Medulla oblongata (tissue), 1 donor: ENCODE measurements at regions not wholly inside any gene's neighbourhood (a gene's known extent, or its start where the extent isn't known, plus 50 kb on each side); places are given as distances from the start of the nearest gene placed in this dataset.
"Not testable (repeated sequence)": the region's sequence is repeated elsewhere in the genome, so short reads cannot be mapped to it uniquely, and the experiment has no call there.

Experiments
- DNase-seq: peaks from one replicate; pipeline ENCODE4 v3.0.0-alpha.2; 2015; ENCODE audit errors: extremely low spot score

- DNase-seq: no peak
These were observed 113.3 kb upstream of the FAT3 start for GRCh38 chr11:92111287-92111686.

GRCh38 chr11:92109466-92109865 lies 115.2 kb upstream of the FAT3 start:
- no peak for DNase-seq

GRCh38 chr11:92107331-92107730 lies 117.3 kb upstream of the FAT3 start:
- no peak for DNase-seq

- no peak for DNase-seq
These were observed 120.3 kb upstream of the FAT3 start for GRCh38 chr11:92104349-92104748.

- no peak for DNase-seq
These were observed 122.7 kb upstream of the FAT3 start for GRCh38 chr11:92101920-92102319.

- no peak for DNase-seq
These were observed 125.4 kb upstream of the FAT3 start for GRCh38 chr11:92099183-92099582.

GRCh38 chr11:92098172-92098571 lies 126.4 kb upstream of the FAT3 start:
- no peak for DNase-seq

GRCh38 chr11:92087725-92088537 lies 136.7 kb upstream of the FAT3 start:
- no peak for DNase-seq

- DNase-seq: no peak
These were observed 141.5 kb upstream of the FAT3 start for GRCh38 chr11:92083123-92083522.

- DNase-seq: no peak
These were observed 142.0 kb upstream of the FAT3 start for GRCh38 chr11:92082652-92083051.

- DNase-seq: not testable (repeated sequence)
These were observed 150.1 kb upstream of the FAT3 start for GRCh38 chr11:92074498-92074897.

GRCh38 chr11:92071660-92072059 lies 153.0 kb upstream of the FAT3 start:
- DNase-seq: no peak

- no peak for DNase-seq
These were observed 154.4 kb upstream of the FAT3 start for GRCh38 chr11:92070026-92070889.

- no peak for DNase-seq
These were observed 157.6 kb upstream of the FAT3 start for GRCh38 chr11:92067016-92067415.

GRCh38 chr11:92061456-92062062 lies 163.1 kb upstream of the FAT3 start:
- no peak for DNase-seq

- no peak for DNase-seq
These were observed 166.7 kb upstream of the FAT3 start for GRCh38 chr11:92057849-92058442.

GRCh38 chr11:92053216-92053615 lies 171.4 kb upstream of the FAT3 start:
- DNase-seq: no peak

- DNase-seq: no peak
These were observed 174.3 kb upstream of the FAT3 start for GRCh38 chr11:92050305-92050704.

- no peak for DNase-seq
These were observed 176.2 kb upstream of the FAT3 start for GRCh38 chr11:92048415-92048814.

- DNase-seq: no peak
These were observed 178.5 kb upstream of the FAT3 start for GRCh38 chr11:92046103-92046502.

GRCh38 chr11:92045301-92045700 lies 179.3 kb upstream of the FAT3 start:
- DNase-seq: no peak

- no peak for DNase-seq
These were observed 189.1 kb upstream of the FAT3 start for GRCh38 chr11:92035488-92035887.
